GM23338 (cell line): ENCODE measurements at regions not wholly inside any gene's neighbourhood (a gene's known extent, or its start where the extent isn't known, plus 50 kb on each side); places are given as distances from the start of the nearest gene placed in this dataset.

Experiments
- ATAC-seq: fragments of 200-7000 bp; cut with Tn5 transposase; 3 replicates; pipeline ENCODE4 v1.9.1; 2020
- DNase-seq: peaks from one replicate; pipeline ENCODE4 v3.0.0-alpha.2; 2015; ENCODE audit warnings: low spot score
- H2AFZ ChIP-seq: fragments of 200-600 bp; sonication (generic); 2 replicates; pipeline ENCODE4 v1.8.0; 2016; ENCODE audit warnings: antibody characterized with exemption, mild to moderate bottlenecking, moderate library complexity
- H3F3A ChIP-seq: fragments of 200-600 bp; sonication (generic); replicated peaks from 2 replicates; pipeline ENCODE4 v1.8.0; 2017; ENCODE audit warnings: antibody characterized with exemption, mixed run types, low read depth
- H3K27ac ChIP-seq: fragments of 200-600 bp; sonication (generic); 2 replicates; pipeline ENCODE4 v1.6.1; 2016; ENCODE audit warnings: low read depth
- H3K27me3 ChIP-seq: fragments of 200-600 bp; sonication (generic); 2 replicates; pipeline ENCODE4 v1.8.0; 2016; ENCODE audit warnings: mild to moderate bottlenecking, mixed run types, moderate library complexity; ENCODE audit not compliant: insufficient read depth
- H3K36me3 ChIP-seq: fragments of 200-600 bp; sonication (generic); 2 replicates; pipeline ENCODE4 v1.8.0; 2016; ENCODE audit warnings: mild to moderate bottlenecking; ENCODE audit not compliant: insufficient read depth
- H3K4me1 ChIP-seq: fragments of 200-600 bp; sonication (generic); 2 replicates; pipeline ENCODE4 v1.8.0; 2016; ENCODE audit warnings: mild to moderate bottlenecking, moderate library complexity; ENCODE audit not compliant: insufficient read depth
- H3K4me2 ChIP-seq: fragments of 200-600 bp; sonication (generic); 2 replicates; pipeline ENCODE4 v1.7.1; 2017; ENCODE audit warnings: mixed run types
- H3K4me3 ChIP-seq: fragments of 200-600 bp; sonication (generic); 2 replicates; pipeline ENCODE4 v1.6.1; 2016; ENCODE audit warnings: mixed run types
- H3K79me2 ChIP-seq: fragments of 200-600 bp; sonication (generic); replicated peaks from 2 replicates; pipeline ENCODE4 v1.8.0; 2017; ENCODE audit warnings: mild to moderate bottlenecking; ENCODE audit not compliant: insufficient read depth
- H3K9me2 ChIP-seq: fragments of 200-600 bp; sonication (generic); 2 replicates; pipeline ENCODE4 v1.8.0; 2017; ENCODE audit not compliant: insufficient read depth
- H4K20me1 ChIP-seq: fragments of 200-600 bp; sonication (generic); replicated peaks from 2 replicates; pipeline ENCODE4 v1.8.0; 2017; ENCODE audit warnings: mild to moderate bottlenecking; ENCODE audit not compliant: insufficient read depth
- H3K27ac Mint-ChIP-seq: 2 replicates; pipeline ENCODE4 v1.8.0; 2020; ENCODE audit warnings: inconsistent platforms, mild to moderate bottlenecking, moderate library complexity, mixed read lengths
- H3K27me3 Mint-ChIP-seq: 3 replicates; pipeline ENCODE4 v1.8.0; 2022; ENCODE audit warnings: low read depth, mild to moderate bottlenecking, moderate library complexity, mixed read lengths, inconsistent platforms; ENCODE audit not compliant: insufficient read depth, poor library complexity
- H3K36me3 Mint-ChIP-seq: 3 replicates; pipeline ENCODE4 v1.8.0; 2021; ENCODE audit warnings: low read depth, mild to moderate bottlenecking, inconsistent platforms, moderate library complexity, mixed read lengths
- H3K4me1 Mint-ChIP-seq: 3 replicates; pipeline ENCODE4 v1.8.0; 2020; ENCODE audit warnings: mild to moderate bottlenecking, inconsistent platforms, mixed read lengths
- H3K4me3 Mint-ChIP-seq: 3 replicates; pipeline ENCODE4 v1.8.0; 2021; ENCODE audit warnings: moderate library complexity, mild to moderate bottlenecking, inconsistent platforms, mixed read lengths
- H3K9me3 Mint-ChIP-seq: 3 replicates; pipeline ENCODE4 v1.8.0; 2020; ENCODE audit warnings: moderate library complexity, mild to moderate bottlenecking, inconsistent platforms, mixed read lengths
- CREB1 ChIP-seq: fragments of 250-450 bp; sonication (Bioruptor Pico); IDR thresholded peaks from 2 replicates; pipeline ENCODE4 v1.5.0; 2020; ENCODE audit warnings: low read depth, mild to moderate bottlenecking, moderate library complexity
- EZH2 ChIP-seq: fragments of 200-600 bp; sonication (generic); IDR thresholded peaks from one replicate; pipeline ENCODE4 v1.8.0; 2017; ENCODE audit warnings: antibody characterized with exemption, mild to moderate bottlenecking, low read depth; ENCODE audit not compliant: unreplicated experiment
- EZH2phosphoT487 ChIP-seq: fragments of 200-600 bp; sonication (generic); IDR thresholded peaks from one replicate; pipeline ENCODE4 v1.8.1; 2018; ENCODE audit warnings: antibody characterized with exemption; ENCODE audit not compliant: unreplicated experiment
- JUNB ChIP-seq: IDR thresholded peaks from one replicate; pipeline ENCODE4 v1.6.1; 2016; ENCODE audit warnings: antibody characterized with exemption; ENCODE audit not compliant: unreplicated experiment
- NANOG ChIP-seq: IDR thresholded peaks from 2 replicates; pipeline ENCODE4 v1.6.1; 2016; ENCODE audit warnings: antibody characterized with exemption, borderline replicate concordance
- POLR2AphosphoS5 ChIP-seq: IDR thresholded peaks from 2 replicates; pipeline ENCODE4 v1.6.1; 2016; ENCODE audit warnings: antibody characterized with exemption, low read depth
- STAT1 ChIP-seq: IDR thresholded peaks from one replicate; pipeline ENCODE4 v1.6.1; 2016; ENCODE audit warnings: antibody characterized with exemption; ENCODE audit not compliant: unreplicated experiment
- ZNF114 ChIP-seq: fragments of 250-450 bp; sonication (Bioruptor Pico); IDR thresholded peaks from 2 replicates; pipeline ENCODE4 v1.5.0; 2020; ENCODE audit warnings: mild to moderate bottlenecking, moderate library complexity
- ZNF331 ChIP-seq: fragments of 250-450 bp; sonication (Bioruptor Pico); IDR thresholded peaks from 2 replicates; pipeline ENCODE4 v1.5.0; 2020; ENCODE audit warnings: low read depth, mild to moderate bottlenecking, moderate library complexity
- TF ChIP-seq, protein P1 (sequence below), 2 experiments: fragments of 200-600 bp in 1 of 2; sonication (generic) in 1 of 2; conservative IDR thresholded peaks; 2 replicates each; pipeline versions ENCODE4 v1.5.1 to v1.6.1; 2016 to 2017; ENCODE audit warnings: antibody characterized with exemption in 2 of 2, low read depth in 2 of 2, mild to moderate bottlenecking in 2 of 2, moderate library complexity in 1 of 2
- TF ChIP-seq, protein P2 (sequence below): IDR thresholded peaks from 2 replicates; pipeline ENCODE4 v1.6.1; 2016; ENCODE audit warnings: antibody characterized with exemption
- TF ChIP-seq, protein P3 (sequence below): IDR thresholded peaks from one replicate; pipeline ENCODE4 v1.6.1; 2018; ENCODE audit warnings: antibody characterized with exemption; ENCODE audit not compliant: unreplicated experiment
- TF ChIP-seq, protein P4 (sequence below): fragments of 250-450 bp; sonication (Bioruptor Pico); IDR thresholded peaks from 2 replicates; pipeline ENCODE4 v1.5.0; 2020; ENCODE audit warnings: mild to moderate bottlenecking, moderate library complexity

DNA sequence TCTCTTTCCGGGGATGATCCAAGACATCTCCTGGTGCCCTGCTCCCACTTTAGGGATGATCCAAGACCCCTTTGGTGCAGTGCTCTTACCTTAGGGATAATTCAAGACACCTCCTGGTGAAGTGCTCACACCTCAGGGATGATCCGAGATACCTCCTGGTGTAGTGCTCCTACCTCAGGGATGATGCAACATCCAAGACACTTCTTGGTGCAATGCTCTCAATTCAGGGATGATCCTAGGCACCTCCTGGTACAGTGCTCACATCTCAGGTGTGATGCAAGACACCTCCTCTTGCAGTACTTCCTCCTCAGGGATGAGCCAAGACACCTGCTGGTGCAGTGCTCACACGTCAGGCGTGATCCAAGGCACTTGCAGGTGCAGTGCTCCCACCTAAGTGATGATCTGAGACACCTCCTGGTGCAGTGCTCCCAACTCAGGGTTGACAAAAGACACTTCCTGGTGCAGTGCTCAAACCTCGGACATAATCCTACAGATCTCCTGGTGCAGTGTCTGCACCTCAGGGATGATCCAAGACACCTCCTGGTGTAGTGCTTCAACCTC, 122.3 kb downstream of the ASB1 start:
- TF ChIP-seq, protein P1, sequence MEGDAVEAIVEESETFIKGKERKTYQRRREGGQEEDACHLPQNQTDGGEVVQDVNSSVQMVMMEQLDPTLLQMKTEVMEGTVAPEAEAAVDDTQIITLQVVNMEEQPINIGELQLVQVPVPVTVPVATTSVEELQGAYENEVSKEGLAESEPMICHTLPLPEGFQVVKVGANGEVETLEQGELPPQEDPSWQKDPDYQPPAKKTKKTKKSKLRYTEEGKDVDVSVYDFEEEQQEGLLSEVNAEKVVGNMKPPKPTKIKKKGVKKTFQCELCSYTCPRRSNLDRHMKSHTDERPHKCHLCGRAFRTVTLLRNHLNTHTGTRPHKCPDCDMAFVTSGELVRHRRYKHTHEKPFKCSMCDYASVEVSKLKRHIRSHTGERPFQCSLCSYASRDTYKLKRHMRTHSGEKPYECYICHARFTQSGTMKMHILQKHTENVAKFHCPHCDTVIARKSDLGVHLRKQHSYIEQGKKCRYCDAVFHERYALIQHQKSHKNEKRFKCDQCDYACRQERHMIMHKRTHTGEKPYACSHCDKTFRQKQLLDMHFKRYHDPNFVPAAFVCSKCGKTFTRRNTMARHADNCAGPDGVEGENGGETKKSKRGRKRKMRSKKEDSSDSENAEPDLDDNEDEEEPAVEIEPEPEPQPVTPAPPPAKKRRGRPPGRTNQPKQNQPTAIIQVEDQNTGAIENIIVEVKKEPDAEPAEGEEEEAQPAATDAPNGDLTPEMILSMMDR (conservative IDR thresholded peaks at IDR 0.05; ENCODE audit: low read depth in 2 of 2), result no peak
- TF ChIP-seq EZH2, result no peak
- no peak for TF ChIP-seq ZNF114 (CRISPR knock-in tag)
- TF ChIP-seq CREB1 (CRISPR knock-in tag), result no peak
- TF ChIP-seq, protein P2, sequence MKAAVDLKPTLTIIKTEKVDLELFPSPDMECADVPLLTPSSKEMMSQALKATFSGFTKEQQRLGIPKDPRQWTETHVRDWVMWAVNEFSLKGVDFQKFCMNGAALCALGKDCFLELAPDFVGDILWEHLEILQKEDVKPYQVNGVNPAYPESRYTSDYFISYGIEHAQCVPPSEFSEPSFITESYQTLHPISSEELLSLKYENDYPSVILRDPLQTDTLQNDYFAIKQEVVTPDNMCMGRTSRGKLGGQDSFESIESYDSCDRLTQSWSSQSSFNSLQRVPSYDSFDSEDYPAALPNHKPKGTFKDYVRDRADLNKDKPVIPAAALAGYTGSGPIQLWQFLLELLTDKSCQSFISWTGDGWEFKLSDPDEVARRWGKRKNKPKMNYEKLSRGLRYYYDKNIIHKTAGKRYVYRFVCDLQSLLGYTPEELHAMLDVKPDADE, result no peak
- TF ChIP-seq EZH2phosphoT487, result no peak
- TF ChIP-seq, protein P3, sequence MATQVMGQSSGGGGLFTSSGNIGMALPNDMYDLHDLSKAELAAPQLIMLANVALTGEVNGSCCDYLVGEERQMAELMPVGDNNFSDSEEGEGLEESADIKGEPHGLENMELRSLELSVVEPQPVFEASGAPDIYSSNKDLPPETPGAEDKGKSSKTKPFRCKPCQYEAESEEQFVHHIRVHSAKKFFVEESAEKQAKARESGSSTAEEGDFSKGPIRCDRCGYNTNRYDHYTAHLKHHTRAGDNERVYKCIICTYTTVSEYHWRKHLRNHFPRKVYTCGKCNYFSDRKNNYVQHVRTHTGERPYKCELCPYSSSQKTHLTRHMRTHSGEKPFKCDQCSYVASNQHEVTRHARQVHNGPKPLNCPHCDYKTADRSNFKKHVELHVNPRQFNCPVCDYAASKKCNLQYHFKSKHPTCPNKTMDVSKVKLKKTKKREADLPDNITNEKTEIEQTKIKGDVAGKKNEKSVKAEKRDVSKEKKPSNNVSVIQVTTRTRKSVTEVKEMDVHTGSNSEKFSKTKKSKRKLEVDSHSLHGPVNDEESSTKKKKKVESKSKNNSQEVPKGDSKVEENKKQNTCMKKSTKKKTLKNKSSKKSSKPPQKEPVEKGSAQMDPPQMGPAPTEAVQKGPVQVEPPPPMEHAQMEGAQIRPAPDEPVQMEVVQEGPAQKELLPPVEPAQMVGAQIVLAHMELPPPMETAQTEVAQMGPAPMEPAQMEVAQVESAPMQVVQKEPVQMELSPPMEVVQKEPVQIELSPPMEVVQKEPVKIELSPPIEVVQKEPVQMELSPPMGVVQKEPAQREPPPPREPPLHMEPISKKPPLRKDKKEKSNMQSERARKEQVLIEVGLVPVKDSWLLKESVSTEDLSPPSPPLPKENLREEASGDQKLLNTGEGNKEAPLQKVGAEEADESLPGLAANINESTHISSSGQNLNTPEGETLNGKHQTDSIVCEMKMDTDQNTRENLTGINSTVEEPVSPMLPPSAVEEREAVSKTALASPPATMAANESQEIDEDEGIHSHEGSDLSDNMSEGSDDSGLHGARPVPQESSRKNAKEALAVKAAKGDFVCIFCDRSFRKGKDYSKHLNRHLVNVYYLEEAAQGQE, result no peak
- TF ChIP-seq, protein P4, sequence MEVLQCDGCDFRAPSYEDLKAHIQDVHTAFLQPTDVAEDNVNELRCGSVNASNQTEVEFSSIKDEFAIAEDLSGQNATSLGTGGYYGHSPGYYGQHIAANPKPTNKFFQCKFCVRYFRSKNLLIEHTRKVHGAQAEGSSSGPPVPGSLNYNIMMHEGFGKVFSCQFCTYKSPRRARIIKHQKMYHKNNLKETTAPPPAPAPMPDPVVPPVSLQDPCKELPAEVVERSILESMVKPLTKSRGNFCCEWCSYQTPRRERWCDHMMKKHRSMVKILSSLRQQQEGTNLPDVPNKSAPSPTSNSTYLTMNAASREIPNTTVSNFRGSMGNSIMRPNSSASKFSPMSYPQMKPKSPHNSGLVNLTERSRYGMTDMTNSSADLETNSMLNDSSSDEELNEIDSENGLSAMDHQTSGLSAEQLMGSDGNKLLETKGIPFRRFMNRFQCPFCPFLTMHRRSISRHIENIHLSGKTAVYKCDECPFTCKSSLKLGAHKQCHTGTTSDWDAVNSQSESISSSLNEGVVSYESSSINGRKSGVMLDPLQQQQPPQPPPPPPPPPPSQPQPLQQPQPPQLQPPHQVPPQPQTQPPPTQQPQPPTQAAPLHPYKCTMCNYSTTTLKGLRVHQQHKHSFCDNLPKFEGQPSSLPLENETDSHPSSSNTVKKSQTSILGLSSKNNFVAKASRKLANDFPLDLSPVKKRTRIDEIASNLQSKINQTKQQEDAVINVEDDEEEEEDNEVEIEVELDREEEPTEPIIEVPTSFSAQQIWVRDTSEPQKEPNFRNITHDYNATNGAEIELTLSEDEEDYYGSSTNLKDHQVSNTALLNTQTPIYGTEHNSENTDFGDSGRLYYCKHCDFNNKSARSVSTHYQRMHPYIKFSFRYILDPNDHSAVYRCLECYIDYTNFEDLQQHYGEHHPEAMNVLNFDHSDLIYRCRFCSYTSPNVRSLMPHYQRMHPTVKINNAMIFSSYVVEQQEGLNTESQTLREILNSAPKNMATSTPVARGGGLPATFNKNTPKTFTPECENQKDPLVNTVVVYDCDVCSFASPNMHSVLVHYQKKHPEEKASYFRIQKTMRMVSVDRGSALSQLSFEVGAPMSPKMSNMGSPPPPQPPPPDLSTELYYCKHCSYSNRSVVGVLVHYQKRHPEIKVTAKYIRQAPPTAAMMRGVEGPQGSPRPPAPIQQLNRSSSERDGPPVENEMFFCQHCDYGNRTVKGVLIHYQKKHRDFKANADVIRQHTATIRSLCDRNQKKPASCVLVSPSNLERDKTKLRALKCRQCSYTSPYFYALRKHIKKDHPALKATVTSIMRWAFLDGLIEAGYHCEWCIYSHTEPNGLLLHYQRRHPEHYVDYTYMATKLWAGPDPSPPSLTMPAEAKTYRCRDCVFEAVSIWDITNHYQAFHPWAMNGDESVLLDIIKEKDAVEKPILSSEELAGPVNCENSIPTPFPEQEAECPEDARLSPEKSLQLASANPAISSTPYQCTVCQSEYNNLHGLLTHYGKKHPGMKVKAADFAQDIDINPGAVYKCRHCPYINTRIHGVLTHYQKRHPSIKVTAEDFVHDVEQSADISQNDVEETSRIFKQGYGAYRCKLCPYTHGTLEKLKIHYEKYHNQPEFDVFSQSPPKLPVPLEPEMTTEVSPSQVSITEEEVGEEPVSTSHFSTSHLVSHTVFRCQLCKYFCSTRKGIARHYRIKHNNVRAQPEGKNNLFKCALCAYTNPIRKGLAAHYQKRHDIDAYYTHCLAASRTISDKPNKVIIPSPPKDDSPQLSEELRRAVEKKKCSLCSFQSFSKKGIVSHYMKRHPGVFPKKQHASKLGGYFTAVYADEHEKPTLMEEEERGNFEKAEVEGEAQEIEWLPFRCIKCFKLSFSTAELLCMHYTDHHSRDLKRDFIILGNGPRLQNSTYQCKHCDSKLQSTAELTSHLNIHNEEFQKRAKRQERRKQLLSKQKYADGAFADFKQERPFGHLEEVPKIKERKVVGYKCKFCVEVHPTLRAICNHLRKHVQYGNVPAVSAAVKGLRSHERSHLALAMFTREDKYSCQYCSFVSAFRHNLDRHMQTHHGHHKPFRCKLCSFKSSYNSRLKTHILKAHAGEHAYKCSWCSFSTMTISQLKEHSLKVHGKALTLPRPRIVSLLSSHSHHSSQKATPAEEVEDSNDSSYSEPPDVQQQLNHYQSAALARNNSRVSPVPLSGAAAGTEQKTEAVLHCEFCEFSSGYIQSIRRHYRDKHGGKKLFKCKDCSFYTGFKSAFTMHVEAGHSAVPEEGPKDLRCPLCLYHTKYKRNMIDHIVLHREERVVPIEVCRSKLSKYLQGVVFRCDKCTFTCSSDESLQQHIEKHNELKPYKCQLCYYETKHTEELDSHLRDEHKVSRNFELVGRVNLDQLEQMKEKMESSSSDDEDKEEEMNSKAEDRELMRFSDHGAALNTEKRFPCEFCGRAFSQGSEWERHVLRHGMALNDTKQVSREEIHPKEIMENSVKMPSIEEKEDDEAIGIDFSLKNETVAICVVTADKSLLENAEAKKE (CRISPR knock-in tag), result no peak
- TF ChIP-seq NANOG, result no peak
- no peak for TF ChIP-seq STAT1
- no peak for TF ChIP-seq JUNB
- TF ChIP-seq POLR2AphosphoS5, result no peak
- TF ChIP-seq ZNF331 (CRISPR knock-in tag), result no peak
- no peaks in the 10 kb centered on the region for H3F3A ChIP-seq
- H3K27ac Mint-ChIP-seq, result no peak overlapping the region
- H3K4me1 ChIP-seq, result no peaks in the 10 kb centered on the region
- DNase-seq (no peak), ATAC-seq (no peak)
- no peaks in the 10 kb centered on the region for H3K36me3 ChIP-seq
- no peaks in the 10 kb centered on the region for H3K4me1 Mint-ChIP-seq
- H3K4me3 Mint-ChIP-seq, result no peak overlapping the region
- no peak overlapping the region for H3K4me2 ChIP-seq
- no peaks in the 10 kb centered on the region for H3K27me3 ChIP-seq
- H3K4me3 ChIP-seq, result no peak overlapping the region
- peaks cover 65% of the 10 kb centered on the region for H3K9me3 Mint-ChIP-seq
- H3K36me3 Mint-ChIP-seq, result peaks cover 10% of the 10 kb centered on the region; the same call in 1 of the 3 replicates
- no peaks in the 10 kb centered on the region for H4K20me1 ChIP-seq
- H3K79me2 ChIP-seq, result no peaks in the 10 kb centered on the region
- H3K27me3 Mint-ChIP-seq, result peaks cover 12% of the 10 kb centered on the region
- no peaks in the 10 kb centered on the region for H3K9me2 ChIP-seq
- no peak overlapping the region for H2AFZ ChIP-seq
- no peak overlapping the region for H3K27ac ChIP-seq
